ENCODE measurements at regions not wholly inside any gene's neighbourhood (a gene's known extent, or its start where the extent isn't known, plus 50 kb on each side); places are given as distances from the start of the nearest gene placed in this dataset.

DNA sequence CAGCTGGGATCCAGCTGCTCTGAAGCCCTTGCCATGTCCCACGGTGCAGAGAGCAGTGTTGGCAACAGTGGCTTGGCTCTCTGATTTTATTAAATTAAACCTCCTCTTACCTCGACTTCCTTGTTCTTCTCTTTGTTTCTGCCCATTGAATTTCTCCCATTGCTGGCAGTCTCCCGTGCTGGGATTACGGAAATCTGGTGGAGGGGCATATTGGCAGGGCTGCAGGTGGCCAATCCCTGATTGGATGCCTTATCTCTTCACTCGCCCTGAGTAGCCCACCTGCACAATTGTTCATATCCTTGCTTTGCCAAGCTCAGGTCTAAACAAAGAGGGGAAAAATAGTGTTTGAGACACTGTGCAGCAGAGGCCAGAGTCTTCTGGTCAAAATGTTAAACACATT is 493.9 kb downstream of the TMA16 start:
- Histone ChIP-seq H3K27ac (no peak overlapping the region), H3K4me3 (no peak overlapping the region)
- no peak for DNase-seq (ENCODE audit: low spot score)
- no peak for TF ChIP-seq CTCF (IDR thresholded peaks at IDR 0.05)

DNA sequence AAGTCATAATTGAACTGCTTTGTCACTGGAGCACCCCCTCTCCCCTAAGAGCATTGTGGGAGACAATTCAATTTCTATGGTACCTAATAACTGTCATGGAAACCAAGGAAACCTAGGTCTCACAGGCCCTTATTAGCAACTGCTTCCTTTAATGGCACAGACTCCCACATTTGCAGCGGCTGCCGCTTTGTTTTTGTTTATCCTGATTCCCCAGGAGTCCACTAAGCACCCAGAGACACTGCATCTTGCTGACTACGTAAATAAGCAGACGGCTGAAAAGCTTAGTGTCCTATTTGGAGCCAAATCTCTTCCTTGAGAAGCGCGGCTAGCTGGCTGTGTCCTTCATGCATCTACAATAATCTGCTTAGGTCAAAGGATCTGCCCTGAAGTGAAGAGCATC is 494.4 kb downstream of the TMA16 start:
- no peak for TF ChIP-seq CTCF (IDR thresholded peaks at IDR 0.05)
- Histone ChIP-seq H3K27ac (no peak overlapping the region), H3K4me3 (no peak overlapping the region)
- no peak for DNase-seq (ENCODE audit: low spot score)

GRCh38 chr4:163991298-163991865 is 496.9 kb downstream of the TMA16 start:
- Histone ChIP-seq H3K27ac (no peak overlapping the region), H3K4me3 (no peak overlapping the region)
- TF ChIP-seq CTCF (IDR thresholded peaks at IDR 0.05): no peak
- no peak for DNase-seq (ENCODE audit: low spot score)

GRCh38 chr4:164009435-164009834 is 514.9 kb downstream of the TMA16 start:
- Histone ChIP-seq H3K4me3 (no peak overlapping the region), H3K27ac (no peak overlapping the region)
- no peak for DNase-seq (ENCODE audit: low spot score)
- TF ChIP-seq CTCF (IDR thresholded peaks at IDR 0.05): no peak

GRCh38 chr4:164011791-164012190 is 517.3 kb downstream of the TMA16 start:
- TF ChIP-seq CTCF (IDR thresholded peaks at IDR 0.05): no peak
- DNase-seq (ENCODE audit: low spot score): no peak
- Histone ChIP-seq H3K4me3 (no peak overlapping the region), H3K27ac (no peak overlapping the region)

DNA sequence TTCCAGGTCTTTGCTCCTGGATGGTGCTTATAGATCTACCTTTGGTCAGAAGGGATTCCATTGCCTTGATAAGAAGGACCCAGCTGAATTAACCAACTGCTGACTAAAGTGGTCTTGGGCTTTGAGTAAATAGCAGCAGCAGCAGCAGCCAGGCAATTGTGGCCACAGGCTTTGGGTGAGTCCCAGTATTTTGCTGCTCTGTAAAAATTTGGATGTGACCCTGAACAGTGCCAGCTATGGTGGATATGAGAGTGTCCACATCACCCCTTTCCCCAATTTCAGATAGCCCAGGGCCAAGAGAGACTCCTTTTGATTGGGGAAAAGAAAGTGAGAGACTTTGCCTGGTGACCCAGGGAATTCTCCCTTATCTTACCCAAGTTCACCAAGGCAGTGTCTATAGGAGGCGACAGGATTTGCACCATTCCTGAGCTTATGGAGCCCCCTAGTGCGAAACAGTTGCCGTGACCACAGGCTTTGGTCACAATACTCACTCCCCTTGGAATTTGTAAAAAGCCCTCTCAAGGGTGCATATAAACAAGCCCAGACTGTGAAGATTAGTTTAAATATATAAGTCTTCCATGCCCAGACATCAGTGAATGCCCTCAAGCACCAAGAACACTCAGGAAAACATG is 518.0 kb downstream of the TMA16 start:
- no peak overlapping the region for H3K4me3 ChIP-seq
- H3K27ac ChIP-seq: no peak overlapping the region
- no peak for TF ChIP-seq CTCF (IDR thresholded peaks at IDR 0.05)
- no peak for DNase-seq (ENCODE audit: low spot score)

DNA sequence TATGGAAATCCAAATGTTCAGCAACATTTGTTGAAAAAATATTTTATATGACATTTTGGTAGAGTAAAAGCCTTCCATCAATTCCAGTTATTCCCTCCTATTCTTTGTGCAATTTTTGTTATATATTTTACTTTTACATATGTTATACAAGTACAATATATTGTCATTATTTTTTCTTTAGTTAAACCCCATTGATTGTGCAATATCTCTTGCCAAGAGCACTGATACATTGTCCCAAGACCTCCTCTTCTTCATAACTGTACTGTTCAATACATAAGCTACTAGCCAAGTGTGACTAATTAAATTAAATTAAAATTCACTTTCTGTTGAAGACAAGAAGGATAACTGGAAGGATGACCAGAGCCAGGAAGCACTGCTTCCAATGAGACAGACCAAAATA is 527.5 kb downstream of the TMA16 start:
- no peak for TF ChIP-seq CTCF (IDR thresholded peaks at IDR 0.05)
- no peak overlapping the region for H3K27ac ChIP-seq
- no peak for DNase-seq (ENCODE audit: low spot score)
- H3K4me3 ChIP-seq: no peak overlapping the region

Data from coronary artery (tissue), 2 donors.